NT2/D1 (cell line): ENCODE measurements at regions not wholly inside any gene's neighbourhood (a gene's known extent, or its start where the extent isn't known, plus 50 kb on each side); places are given as distances from the start of the nearest gene placed in this dataset.
A peak's percentile ranks its signal among the peaks of the same experiment; 100 is the strongest.

Source experiments
- DNase-seq: peaks from one replicate; pipeline ENCODE4 v3.0.0-alpha.2; 2011; ENCODE audit warnings: low read depth, low spot score
- H3K27me3 ChIP-seq: 2 replicates; pipeline ENCODE4 v1.6.0; 2011; ENCODE audit warnings: mild to moderate bottlenecking; ENCODE audit not compliant: insufficient read length, insufficient read depth
- H3K36me3 ChIP-seq: 2 replicates; pipeline ENCODE4 v1.6.1; 2011; ENCODE audit warnings: mild to moderate bottlenecking, low read length, mixed read lengths; ENCODE audit not compliant: insufficient read depth, insufficient read length
- H3K4me1 ChIP-seq: 2 replicates; pipeline ENCODE4 v1.5.1; 2011; ENCODE audit not compliant: insufficient read depth, insufficient read length
- H3K4me3 ChIP-seq: 2 replicates; pipeline ENCODE4 v1.5.1; 2011; ENCODE audit warnings: low read depth; ENCODE audit not compliant: insufficient read length
- H3K9ac ChIP-seq: 2 replicates; pipeline ENCODE4 v1.6.0; 2011; ENCODE audit warnings: low read depth; ENCODE audit not compliant: insufficient read length
- H3K9me3 ChIP-seq: 2 replicates; pipeline ENCODE4 v1.5.1; 2011; ENCODE audit warnings: mild to moderate bottlenecking, low read length; ENCODE audit not compliant: insufficient read depth
- SUZ12 ChIP-seq: IDR thresholded peaks from 2 replicates; pipeline ENCODE4 v1.6.1; 2011; ENCODE audit not compliant: insufficient read length, insufficient read depth; ENCODE audit errors: extremely low read depth
- YY1 ChIP-seq: IDR thresholded peaks from 2 replicates; pipeline ENCODE4 v1.6.1; 2011; ENCODE audit not compliant: insufficient read length, insufficient read depth
- ZNF274 ChIP-seq: IDR thresholded peaks from 2 replicates; pipeline ENCODE4 v1.6.1; 2011; ENCODE audit warnings: mild to moderate bottlenecking, low read depth, low read length

DNA sequence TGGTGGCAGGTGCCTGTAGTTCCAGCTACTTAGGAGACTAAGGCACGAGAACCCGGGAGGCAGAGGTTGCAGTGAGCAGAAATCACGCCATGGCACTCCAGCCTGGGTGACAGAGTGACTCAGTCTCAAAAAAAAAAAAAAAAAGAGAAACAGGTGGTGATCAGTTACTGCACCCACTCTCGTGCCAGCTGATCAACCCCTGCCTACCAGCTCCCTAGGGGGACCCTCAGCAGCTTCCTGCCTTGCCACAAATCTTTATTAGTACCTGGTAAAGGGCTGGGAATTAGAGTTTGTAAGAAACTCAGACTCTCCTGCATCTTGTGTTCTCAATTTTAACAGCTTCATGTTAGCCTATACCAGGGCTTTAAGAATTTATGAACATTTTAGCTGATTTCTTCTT lies 914.9 kb downstream of the EFNA5 start:
- no peaks in the 10 kb centered on the region for H3K4me1 ChIP-seq
- no peak overlapping the region for H3K9ac ChIP-seq
- H3K4me3 ChIP-seq: no peak overlapping the region
- H3K9me3 ChIP-seq: no peaks in the 10 kb centered on the region
- no peak for TF ChIP-seq ZNF274
- TF ChIP-seq SUZ12: no peak
- TF ChIP-seq YY1: no peak
- no peaks in the 10 kb centered on the region for H3K36me3 ChIP-seq
- no peaks in the 10 kb centered on the region for H3K27me3 ChIP-seq
- no peak for DNase-seq

DNA sequence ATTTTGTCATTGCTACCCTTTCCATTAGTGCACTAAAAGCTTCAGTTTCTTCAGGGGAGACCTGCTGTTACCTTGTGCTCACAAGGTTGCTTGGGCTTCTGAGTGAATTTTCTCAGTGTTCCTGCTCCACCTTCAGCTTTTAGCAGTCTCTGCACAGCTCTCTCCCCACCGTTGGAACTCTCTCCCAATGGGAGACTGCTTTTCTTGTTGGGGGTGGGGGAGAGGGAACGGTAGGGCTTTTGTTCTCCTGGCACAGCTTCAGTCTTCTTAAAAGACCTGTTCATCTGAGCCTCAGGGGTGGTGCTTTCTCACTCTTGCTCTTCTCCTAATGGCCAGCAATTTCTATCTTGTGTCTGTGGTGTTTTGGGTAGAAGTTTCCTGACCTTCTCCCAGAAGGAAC lies 915.7 kb downstream of the EFNA5 start:
- Histone ChIP-seq H3K9me3 (no peaks in the 10 kb centered on the region), H3K36me3 (no peaks in the 10 kb centered on the region), H3K4me1 (no peaks in the 10 kb centered on the region), H3K9ac (no peak overlapping the region), H3K27me3 (no peaks in the 10 kb centered on the region), H3K4me3 (no peak overlapping the region)
- no peak for TF ChIP-seq ZNF274
- TF ChIP-seq SUZ12: no peak
- TF ChIP-seq YY1: no peak
- DNase-seq: peak; percentile 8

DNA sequence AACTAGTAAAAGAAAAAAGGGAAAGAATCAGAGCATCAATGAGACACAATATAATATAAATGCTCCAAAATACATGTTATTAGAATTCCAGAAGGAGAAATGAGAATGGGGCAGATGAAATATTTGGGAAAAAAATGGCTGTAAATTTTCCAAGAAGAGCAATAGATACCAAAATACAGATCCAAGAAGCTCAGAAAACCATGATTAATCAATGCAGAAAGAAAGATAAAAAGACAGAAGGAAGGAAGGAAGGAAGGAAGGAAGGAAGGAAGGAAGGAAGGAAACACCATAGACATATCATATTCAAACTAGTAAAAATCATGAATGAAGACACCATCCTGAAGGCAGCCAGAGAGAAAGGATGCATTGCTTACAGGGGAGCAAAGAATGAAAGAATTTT lies 920.9 kb downstream of the EFNA5 start:
- TF ChIP-seq YY1 (no peak), SUZ12 (no peak), ZNF274 (no peak)
- Histone ChIP-seq H3K4me3 (no peak overlapping the region), H3K27me3 (no peaks in the 10 kb centered on the region), H3K9me3 (no peaks in the 10 kb centered on the region), H3K9ac (no peak overlapping the region), H3K36me3 (no peaks in the 10 kb centered on the region), H3K4me1 (no peaks in the 10 kb centered on the region)
- no peak for DNase-seq

DNA sequence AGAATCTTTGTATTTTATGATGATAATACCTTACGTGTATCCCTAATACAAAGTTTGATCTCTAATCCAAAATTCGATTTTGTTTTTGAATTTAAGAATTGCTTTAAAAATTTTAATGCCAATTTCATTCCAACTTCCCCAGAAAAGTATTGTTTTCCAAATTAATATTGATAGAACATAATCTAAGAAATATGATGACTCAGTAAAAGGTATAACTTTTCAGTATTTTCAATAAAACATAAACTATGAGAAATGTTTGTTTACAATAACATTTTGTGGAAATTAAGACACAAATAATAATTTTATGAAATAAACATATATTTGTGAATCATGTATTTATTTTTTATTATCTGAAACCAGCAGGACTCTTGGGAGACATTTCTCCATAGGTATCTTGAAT lies 931.6 kb downstream of the EFNA5 start:
- TF ChIP-seq ZNF274 (no peak), SUZ12 (no peak), YY1 (no peak)
- Histone ChIP-seq H3K9ac (no peak overlapping the region), H3K36me3 (no peaks in the 10 kb centered on the region), H3K9me3 (no peaks in the 10 kb centered on the region), H3K4me3 (no peak overlapping the region), H3K27me3 (no peaks in the 10 kb centered on the region), H3K4me1 (no peaks in the 10 kb centered on the region)
- DNase-seq: no peak

DNA sequence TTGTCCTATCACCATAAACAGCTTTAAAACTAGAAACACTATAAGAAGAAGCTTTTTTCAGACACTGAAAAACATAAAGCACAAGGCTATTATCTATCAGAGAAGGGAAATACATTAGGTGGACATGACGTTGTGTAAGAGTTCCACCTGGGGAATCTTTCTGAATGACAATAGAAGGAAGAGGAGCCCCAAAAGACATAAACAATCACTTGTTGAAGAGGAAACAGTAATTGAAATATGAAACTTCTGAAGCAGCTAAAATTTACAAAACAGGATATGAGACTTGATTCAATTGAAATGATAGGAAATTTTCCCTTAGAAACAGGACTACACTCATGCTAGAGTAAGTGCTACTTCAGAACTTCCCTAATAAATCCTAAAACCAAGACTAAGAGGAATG lies 933.6 kb downstream of the EFNA5 start:
- DNase-seq: no peak
- 0 out of 2 replicates have a peak, but pooled peaks cover 11% of the 10 kb centered on the region for H3K9me3 ChIP-seq
- no peak for TF ChIP-seq SUZ12
- no peak for TF ChIP-seq ZNF274
- no peak for TF ChIP-seq YY1

DNA sequence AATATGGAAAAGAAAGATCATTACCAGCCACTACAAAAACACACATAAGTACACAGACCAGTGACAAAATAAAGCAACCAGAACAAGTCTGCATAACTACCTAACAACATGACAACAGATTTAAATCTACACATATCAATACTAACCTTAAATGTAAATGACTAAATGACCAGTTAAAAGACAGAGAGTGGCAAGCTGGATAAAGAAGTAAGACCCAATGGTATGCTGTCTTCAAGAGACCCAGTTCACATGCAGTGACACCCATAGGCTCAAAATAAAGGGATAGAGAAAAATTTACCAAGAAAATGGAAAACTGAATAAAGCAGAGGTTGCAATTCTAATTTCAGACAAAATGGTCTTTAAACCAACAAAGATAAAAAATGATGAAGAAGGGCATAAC lies 938.1 kb downstream of the EFNA5 start:
- no peaks in the 10 kb centered on the region for H3K36me3 ChIP-seq
- H3K9me3 ChIP-seq: 0 out of 2 replicates have a peak, but pooled peaks cover 11% of the 10 kb centered on the region
- DNase-seq: no peak
- TF ChIP-seq YY1 (no peak), ZNF274 (no peak), SUZ12 (no peak)
- H3K27me3 ChIP-seq: no peaks in the 10 kb centered on the region
- H3K4me1 ChIP-seq: no peaks in the 10 kb centered on the region
- H3K4me3 ChIP-seq: no peak overlapping the region
- no peak overlapping the region for H3K9ac ChIP-seq

More for the DNA sequence above, 933.6 kb downstream of the EFNA5 start:
- no peak overlapping the region for H3K9ac ChIP-seq
- no peaks in the 10 kb centered on the region for H3K27me3 ChIP-seq
- no peaks in the 10 kb centered on the region for H3K36me3 ChIP-seq
- H3K4me3 ChIP-seq: no peak overlapping the region
- H3K4me1 ChIP-seq: no peaks in the 10 kb centered on the region

DNA sequence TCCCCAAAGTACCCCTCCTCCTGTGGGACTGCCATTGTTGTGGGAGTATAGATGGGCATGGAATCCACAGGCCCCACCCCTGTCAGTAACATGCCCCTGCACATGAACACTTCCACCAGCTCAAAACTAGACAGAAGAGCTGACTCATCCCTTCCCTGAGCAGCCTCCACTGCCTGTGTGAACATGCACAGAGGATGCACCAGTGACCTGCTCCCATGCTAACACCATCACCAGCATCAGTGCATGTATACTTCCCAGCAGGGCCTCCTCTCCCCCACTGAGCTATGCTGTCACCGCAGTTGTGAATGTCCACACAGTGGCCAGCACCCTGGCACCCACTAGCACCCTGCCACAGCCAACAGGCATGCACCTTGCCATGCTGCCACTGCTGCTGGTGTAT lies 939.8 kb downstream of the EFNA5 start:
- Histone ChIP-seq H3K9ac (no peak overlapping the region), H3K4me1 (no peaks in the 10 kb centered on the region), H3K27me3 (no peaks in the 10 kb centered on the region), H3K4me3 (no peak overlapping the region), H3K9me3 (0 out of 2 replicates have a peak, but pooled peaks cover 11% of the 10 kb centered on the region), H3K36me3 (no peaks in the 10 kb centered on the region)
- TF ChIP-seq YY1 (no peak), ZNF274 (no peak)
- no peak for DNase-seq

DNA sequence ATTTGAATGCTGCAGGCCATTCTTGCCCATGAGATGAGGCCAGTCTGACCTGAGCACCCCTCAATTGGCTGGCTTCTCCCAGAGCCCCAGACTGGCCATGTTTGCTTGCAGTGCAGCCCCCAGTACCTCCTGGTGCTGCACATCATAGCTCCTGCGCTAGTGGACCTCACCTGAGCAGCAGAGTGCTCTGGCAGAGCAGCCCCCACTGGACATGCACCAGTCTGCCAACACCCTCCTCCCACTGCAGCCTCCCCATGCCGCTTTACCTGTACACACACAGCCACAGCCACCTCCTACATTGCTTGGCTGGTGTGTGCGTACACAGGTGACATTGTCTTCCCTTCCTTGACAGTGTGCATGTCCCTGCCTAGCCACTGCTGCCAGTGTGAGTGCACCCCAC lies 940.2 kb downstream of the EFNA5 start:
- no peaks in the 10 kb centered on the region for H3K36me3 ChIP-seq
- no peak for DNase-seq
- H3K9ac ChIP-seq: no peak overlapping the region
- H3K4me1 ChIP-seq: no peaks in the 10 kb centered on the region
- 0 out of 2 replicates have a peak, but pooled peaks cover 11% of the 10 kb centered on the region for H3K9me3 ChIP-seq
- no peaks in the 10 kb centered on the region for H3K27me3 ChIP-seq
- no peak overlapping the region for H3K4me3 ChIP-seq
- TF ChIP-seq SUZ12 (no peak), ZNF274 (no peak), YY1 (no peak)
